ENCODE measurements at regions not wholly inside any gene's neighbourhood (a gene's known extent, or its start where the extent isn't known, plus 50 kb on each side); places are given as distances from the start of the nearest gene placed in this dataset.

DNA sequence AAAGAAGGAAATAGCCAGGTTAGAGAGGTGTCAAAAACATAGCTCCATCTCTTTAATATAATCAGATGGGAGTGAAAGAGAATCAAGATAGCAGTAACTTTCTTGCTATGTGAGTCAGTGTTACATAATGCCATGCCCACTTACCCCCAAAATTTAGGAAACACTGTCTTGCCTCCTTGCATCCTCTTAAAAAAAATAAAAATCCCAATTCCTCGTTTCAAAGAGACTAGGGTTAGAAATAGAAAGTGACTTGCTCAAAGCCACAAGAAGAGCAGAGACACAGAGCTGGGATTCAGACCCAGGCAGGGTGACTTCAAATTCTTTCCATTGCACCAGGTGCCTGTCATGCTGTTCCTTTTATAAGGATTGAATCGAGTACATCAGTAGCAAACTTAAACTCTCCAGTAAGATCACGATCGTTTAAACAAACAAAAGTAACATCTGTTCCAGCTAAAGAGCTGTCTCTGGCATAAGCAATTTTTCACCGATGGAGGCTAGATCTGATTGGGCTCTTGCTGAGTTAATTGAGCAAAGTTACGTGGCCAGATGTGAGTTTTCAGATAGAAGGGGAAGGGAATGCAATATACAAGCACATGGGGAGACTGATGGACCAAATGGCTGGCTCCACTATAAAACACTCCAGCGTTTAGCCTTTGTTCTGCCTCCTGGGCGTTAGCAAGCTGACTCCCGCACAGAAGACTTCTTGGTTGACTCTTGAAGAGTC, 176.9 kb downstream of the PALM2AKAP2 start:
- TF ChIP-seq, protein P1, sequence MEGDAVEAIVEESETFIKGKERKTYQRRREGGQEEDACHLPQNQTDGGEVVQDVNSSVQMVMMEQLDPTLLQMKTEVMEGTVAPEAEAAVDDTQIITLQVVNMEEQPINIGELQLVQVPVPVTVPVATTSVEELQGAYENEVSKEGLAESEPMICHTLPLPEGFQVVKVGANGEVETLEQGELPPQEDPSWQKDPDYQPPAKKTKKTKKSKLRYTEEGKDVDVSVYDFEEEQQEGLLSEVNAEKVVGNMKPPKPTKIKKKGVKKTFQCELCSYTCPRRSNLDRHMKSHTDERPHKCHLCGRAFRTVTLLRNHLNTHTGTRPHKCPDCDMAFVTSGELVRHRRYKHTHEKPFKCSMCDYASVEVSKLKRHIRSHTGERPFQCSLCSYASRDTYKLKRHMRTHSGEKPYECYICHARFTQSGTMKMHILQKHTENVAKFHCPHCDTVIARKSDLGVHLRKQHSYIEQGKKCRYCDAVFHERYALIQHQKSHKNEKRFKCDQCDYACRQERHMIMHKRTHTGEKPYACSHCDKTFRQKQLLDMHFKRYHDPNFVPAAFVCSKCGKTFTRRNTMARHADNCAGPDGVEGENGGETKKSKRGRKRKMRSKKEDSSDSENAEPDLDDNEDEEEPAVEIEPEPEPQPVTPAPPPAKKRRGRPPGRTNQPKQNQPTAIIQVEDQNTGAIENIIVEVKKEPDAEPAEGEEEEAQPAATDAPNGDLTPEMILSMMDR (IDR thresholded peaks at IDR 0.05): no peak
- TF ChIP-seq EZH2 (IDR thresholded peaks at IDR 0.05; ENCODE audit: borderline replicate concordance, insufficient read depth, low read depth, low read length, poor library complexity, severe bottlenecking): no peak

Data from B cell (primary cell).